IgD-negative memory B cell (primary cell): ENCODE measurements at regions not wholly inside any gene's neighbourhood (a gene's known extent, or its start where the extent isn't known, plus 50 kb on each side); places are given as distances from the start of the nearest gene placed in this dataset.

Source experiments
- H3K27ac Mint-ChIP-seq, 3 donors: one replicate each; pipeline ENCODE4 v1.8.0; 2020 to 2022; ENCODE audit warnings: mild to moderate bottlenecking in 3 of 3, mixed read lengths in 3 of 3, moderate library complexity in 1 of 3
- H3K27me3 Mint-ChIP-seq: one replicate; pipeline ENCODE4 v1.8.0; 2021; ENCODE audit warnings: mixed read lengths
- H3K36me3 Mint-ChIP-seq: one replicate; pipeline ENCODE4 v1.8.0; 2020; ENCODE audit warnings: mild to moderate bottlenecking, mixed read lengths
- H3K4me1 Mint-ChIP-seq, 3 donors: one replicate each; pipeline ENCODE4 v1.8.0; 2020 to 2022; ENCODE audit warnings: mixed read lengths in 3 of 3, mild to moderate bottlenecking in 1 of 3
- H3K4me3 Mint-ChIP-seq, 4 donors: one replicate each; pipeline ENCODE4 v1.8.0; 2020 to 2022; ENCODE audit warnings: mild to moderate bottlenecking in 4 of 4, mixed read lengths in 4 of 4, moderate library complexity in 3 of 4
- H3K9me3 Mint-ChIP-seq, 3 donors: one replicate each; pipeline ENCODE4 v1.8.0; 2020 to 2021; ENCODE audit warnings: mixed read lengths in 3 of 3, mild to moderate bottlenecking in 1 of 3

- Mint-ChIP-seq H3K27ac (no peak overlapping the region), H3K36me3 (peaks cover 1% of the 10 kb centered on the region), H3K4me3 (no peak overlapping the region), H3K27me3 (no peaks in the 10 kb centered on the region), H3K9me3 (peaks cover 5 to 6% (median 6%) of the 10 kb centered on the region in 3 donors), H3K4me1 (no peaks in the 10 kb centered on the region)
Measured at GRCh38 chr6:48893048-48893447, 570.0 kb downstream of the MMUT start.

GRCh38 chr6:48891308-48891707 is 571.7 kb downstream of the MMUT start:
- peaks cover 3 to 6% (median 4%) of the 10 kb centered on the region in 3 donors for H3K9me3 Mint-ChIP-seq
- H3K27me3 Mint-ChIP-seq, result no peaks in the 10 kb centered on the region
- no peaks in the 10 kb centered on the region for H3K4me1 Mint-ChIP-seq
- H3K27ac Mint-ChIP-seq, result no peak overlapping the region
- no peak overlapping the region for H3K4me3 Mint-ChIP-seq
- no peaks in the 10 kb centered on the region for H3K36me3 Mint-ChIP-seq

- Mint-ChIP-seq H3K27me3 (no peaks in the 10 kb centered on the region), H3K9me3 (peaks cover 2 to 9% (median 9%) of the 10 kb centered on the region in 3 donors)
Measured at GRCh38 chr6:48889429-48889828, 573.6 kb downstream of the MMUT start.

GRCh38 chr6:48883116-48883515 is 579.9 kb downstream of the MMUT start:
- Mint-ChIP-seq H3K27me3 (no peaks in the 10 kb centered on the region), H3K9me3 (peaks cover 1 to 17% (median 7%) of the 10 kb centered on the region in 3 donors), H3K36me3 (no peaks in the 10 kb centered on the region), H3K4me1 (no peaks in the 10 kb centered on the region), H3K4me3 (no peak overlapping the region), H3K27ac (no peak overlapping the region)

More at GRCh38 chr6:48889429-48889828, 573.6 kb downstream of the MMUT start:
- no peaks in the 10 kb centered on the region for H3K36me3 Mint-ChIP-seq
- no peak overlapping the region for H3K4me3 Mint-ChIP-seq
- H3K4me1 Mint-ChIP-seq, result no peaks in the 10 kb centered on the region
- no peak overlapping the region for H3K27ac Mint-ChIP-seq

GRCh38 chr6:48881551-48881950 is 581.5 kb downstream of the MMUT start:
- Mint-ChIP-seq H3K4me3 (no peak overlapping the region), H3K4me1 (no peaks in the 10 kb centered on the region), H3K27me3 (no peaks in the 10 kb centered on the region), H3K27ac (no peak overlapping the region), H3K9me3 (peaks cover 0 to 17% (median 7%) of the 10 kb centered on the region in 3 donors), H3K36me3 (no peaks in the 10 kb centered on the region)

- H3K4me3 Mint-ChIP-seq, result no peak overlapping the region
- no peak overlapping the region for H3K27ac Mint-ChIP-seq
- no peaks in the 10 kb centered on the region for H3K36me3 Mint-ChIP-seq
- H3K27me3 Mint-ChIP-seq, result no peaks in the 10 kb centered on the region
- H3K9me3 Mint-ChIP-seq, result peaks cover 2 to 11% (median 2%) of the 10 kb centered on the region in 3 donors
- H3K4me1 Mint-ChIP-seq, result no peaks in the 10 kb centered on the region
Measured at GRCh38 chr6:48869595-48869994, 593.5 kb downstream of the MMUT start.

- Mint-ChIP-seq H3K27ac (no peak overlapping the region), H3K4me3 (no peak overlapping the region), H3K36me3 (peaks cover 1% of the 10 kb centered on the region), H3K4me1 (no peaks in the 10 kb centered on the region), H3K27me3 (no peaks in the 10 kb centered on the region), H3K9me3 (peaks cover 2 to 12% (median 2%) of the 10 kb centered on the region in 3 donors)
Measured at GRCh38 chr6:48866682-48867081, 596.4 kb downstream of the MMUT start.

GRCh38 chr6:48860175-48860574 is 602.9 kb downstream of the MMUT start:
- Mint-ChIP-seq H3K27me3 (no peaks in the 10 kb centered on the region), H3K4me1 (no peaks in the 10 kb centered on the region), H3K4me3 (no peak overlapping the region), H3K9me3 (peaks cover 0 to 19% (median 4%) of the 10 kb centered on the region in 3 donors), H3K27ac (no peak overlapping the region), H3K36me3 (peaks cover 1% of the 10 kb centered on the region)

GRCh38 chr6:48859562-48860123 is 603.4 kb downstream of the MMUT start:
- H3K4me1 Mint-ChIP-seq, result no peaks in the 10 kb centered on the region
- H3K9me3 Mint-ChIP-seq, result peaks cover 0 to 19% (median 4%) of the 10 kb centered on the region in 3 donors
- H3K27me3 Mint-ChIP-seq, result no peaks in the 10 kb centered on the region
- no peak overlapping the region for H3K4me3 Mint-ChIP-seq
- peaks cover 1% of the 10 kb centered on the region for H3K36me3 Mint-ChIP-seq
- H3K27ac Mint-ChIP-seq, result no peak overlapping the region

GRCh38 chr6:48845219-48845618 is 617.8 kb downstream of the MMUT start:
- Mint-ChIP-seq H3K9me3 (peaks cover 1 to 22% (median 4%) of the 10 kb centered on the region in 3 donors), H3K27ac (no peak overlapping the region), H3K27me3 (no peaks in the 10 kb centered on the region), H3K4me3 (no peak overlapping the region), H3K4me1 (no peaks in the 10 kb centered on the region), H3K36me3 (no peaks in the 10 kb centered on the region)

- Mint-ChIP-seq H3K9me3 (peaks cover 1 to 21% (median 5%) of the 10 kb centered on the region in 3 donors), H3K4me3 (no peak overlapping the region), H3K4me1 (no peaks in the 10 kb centered on the region), H3K27ac (no peak overlapping the region), H3K36me3 (no peaks in the 10 kb centered on the region), H3K27me3 (no peaks in the 10 kb centered on the region)
Measured at GRCh38 chr6:48844696-48845095, 618.4 kb downstream of the MMUT start.

GRCh38 chr6:48840896-48841295 is 622.2 kb downstream of the MMUT start:
- H3K27me3 Mint-ChIP-seq, result no peaks in the 10 kb centered on the region
- no peak overlapping the region for H3K4me3 Mint-ChIP-seq
- H3K27ac Mint-ChIP-seq, result no peak overlapping the region
- H3K36me3 Mint-ChIP-seq, result no peaks in the 10 kb centered on the region
- H3K9me3 Mint-ChIP-seq, result peaks cover 0 to 17% (median 5%) of the 10 kb centered on the region in 3 donors
- no peaks in the 10 kb centered on the region for H3K4me1 Mint-ChIP-seq

GRCh38 chr6:48839206-48839605 is 623.8 kb downstream of the MMUT start:
- peaks cover 0 to 17% (median 5%) of the 10 kb centered on the region in 3 donors for H3K9me3 Mint-ChIP-seq
- no peaks in the 10 kb centered on the region for H3K36me3 Mint-ChIP-seq
- H3K4me3 Mint-ChIP-seq, result no peak overlapping the region
- H3K4me1 Mint-ChIP-seq, result no peaks in the 10 kb centered on the region
- no peak overlapping the region for H3K27ac Mint-ChIP-seq
- H3K27me3 Mint-ChIP-seq, result no peaks in the 10 kb centered on the region

- Mint-ChIP-seq H3K36me3 (no peaks in the 10 kb centered on the region), H3K27me3 (no peaks in the 10 kb centered on the region), H3K9me3 (peaks cover 0 to 17% (median 5%) of the 10 kb centered on the region in 3 donors), H3K27ac (no peak overlapping the region), H3K4me3 (no peak overlapping the region), H3K4me1 (no peaks in the 10 kb centered on the region)
Measured at GRCh38 chr6:48837744-48838143, 625.3 kb downstream of the MMUT start.

- Mint-ChIP-seq H3K4me1 (no peaks in the 10 kb centered on the region), H3K27me3 (no peaks in the 10 kb centered on the region), H3K9me3 (peaks cover 0 to 5% (median 3%) of the 10 kb centered on the region in 3 donors), H3K27ac (no peak overlapping the region), H3K36me3 (no peaks in the 10 kb centered on the region), H3K4me3 (no peak overlapping the region)
Measured at GRCh38 chr6:48835421-48835958, 627.6 kb downstream of the MMUT start.

- Mint-ChIP-seq H3K4me3 (no peak overlapping the region), H3K27me3 (no peaks in the 10 kb centered on the region), H3K36me3 (no peaks in the 10 kb centered on the region), H3K9me3 (no peaks in the 10 kb centered on the region), H3K27ac (no peak overlapping the region), H3K4me1 (no peaks in the 10 kb centered on the region)
Measured at GRCh38 chr6:48834706-48835105, 628.3 kb downstream of the MMUT start.
